ENCODE measurements at regions not wholly inside any gene's neighbourhood (a gene's known extent, or its start where the extent isn't known, plus 50 kb on each side); places are given as distances from the start of the nearest gene placed in this dataset.

DNA sequence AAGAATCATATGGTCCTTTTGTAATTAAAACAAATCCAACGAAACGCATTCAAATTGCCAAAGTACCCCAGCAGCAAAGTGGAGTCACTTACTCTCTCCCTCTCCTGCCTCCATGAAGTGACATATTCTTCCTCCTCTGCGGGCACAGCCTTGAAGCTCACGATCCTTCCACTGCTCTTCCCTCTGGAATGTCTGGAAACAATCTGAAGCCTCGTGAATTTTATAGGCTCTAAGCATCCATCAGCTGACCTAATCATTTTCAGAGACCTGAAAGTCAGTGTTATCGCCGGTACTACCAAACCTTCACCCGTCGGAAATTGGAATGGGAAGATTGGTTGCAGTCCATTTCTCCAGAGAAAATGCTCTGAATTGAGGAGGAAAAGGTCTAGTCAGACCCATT is 134.5 kb upstream of the FOXF1 start:
- Histone ChIP-seq H4K20me1 (ENCODE audit: insufficient read depth, low read length) (no peaks in the 10 kb centered on the region), H3K27me3 (ENCODE audit: insufficient read depth, low read length) (peaks cover 47% of the 10 kb centered on the region), H3K4me2 (ENCODE audit: insufficient read depth, low read length) (no peak overlapping the region), H3K4me1 (ENCODE audit: insufficient read depth, low read length) (peaks cover 7% of the 10 kb centered on the region), H3K79me2 (ENCODE audit: insufficient read depth, low read length) (no peaks in the 10 kb centered on the region), H3K9me3 (ENCODE audit: low read depth, low read length) (peaks cover 3% of the 10 kb centered on the region), H3K4me3 (ENCODE audit: insufficient read depth, low read length) (no peak overlapping the region), H2AFZ (ENCODE audit: low read length) (no peak overlapping the region), H3K36me3 (ENCODE audit: insufficient read depth, low read length) (no peaks in the 10 kb centered on the region), H3K27ac (ENCODE audit: low read depth, low read length) (no peak overlapping the region)
- no peak for DNase-seq (ENCODE audit: insufficient read length, low spot score, missing footprints)
- TF ChIP-seq, protein P1, sequence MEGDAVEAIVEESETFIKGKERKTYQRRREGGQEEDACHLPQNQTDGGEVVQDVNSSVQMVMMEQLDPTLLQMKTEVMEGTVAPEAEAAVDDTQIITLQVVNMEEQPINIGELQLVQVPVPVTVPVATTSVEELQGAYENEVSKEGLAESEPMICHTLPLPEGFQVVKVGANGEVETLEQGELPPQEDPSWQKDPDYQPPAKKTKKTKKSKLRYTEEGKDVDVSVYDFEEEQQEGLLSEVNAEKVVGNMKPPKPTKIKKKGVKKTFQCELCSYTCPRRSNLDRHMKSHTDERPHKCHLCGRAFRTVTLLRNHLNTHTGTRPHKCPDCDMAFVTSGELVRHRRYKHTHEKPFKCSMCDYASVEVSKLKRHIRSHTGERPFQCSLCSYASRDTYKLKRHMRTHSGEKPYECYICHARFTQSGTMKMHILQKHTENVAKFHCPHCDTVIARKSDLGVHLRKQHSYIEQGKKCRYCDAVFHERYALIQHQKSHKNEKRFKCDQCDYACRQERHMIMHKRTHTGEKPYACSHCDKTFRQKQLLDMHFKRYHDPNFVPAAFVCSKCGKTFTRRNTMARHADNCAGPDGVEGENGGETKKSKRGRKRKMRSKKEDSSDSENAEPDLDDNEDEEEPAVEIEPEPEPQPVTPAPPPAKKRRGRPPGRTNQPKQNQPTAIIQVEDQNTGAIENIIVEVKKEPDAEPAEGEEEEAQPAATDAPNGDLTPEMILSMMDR (IDR thresholded peaks at IDR 0.05; ENCODE audit: extremely low read depth, low read depth, low read length): no peak

DNA sequence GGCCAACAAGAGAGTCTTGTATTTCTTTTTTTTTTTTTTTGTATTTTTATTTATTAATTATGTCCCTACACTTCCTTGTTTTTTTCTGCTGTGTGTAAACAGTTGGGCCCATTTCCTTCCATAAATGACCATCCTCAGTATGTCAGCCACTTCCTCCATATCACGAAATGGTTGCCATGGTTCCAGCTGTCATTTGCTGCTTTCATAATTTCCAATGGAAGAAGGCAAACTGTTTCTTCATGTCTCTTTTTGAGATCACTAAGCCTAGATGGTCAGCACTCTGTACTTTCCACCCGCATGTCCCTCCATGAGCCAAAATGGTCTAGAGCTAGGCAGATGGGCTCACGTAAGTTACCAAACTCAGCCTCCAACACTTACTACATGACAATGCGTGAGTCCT is 133.5 kb upstream of the FOXF1 start:
- H3K27me3 ChIP-seq (ENCODE audit: insufficient read depth, low read length): peaks cover 47% of the 10 kb centered on the region
- no peaks in the 10 kb centered on the region for H3K79me2 ChIP-seq (ENCODE audit: insufficient read depth, low read length)
- TF ChIP-seq, protein P1 (IDR thresholded peaks at IDR 0.05; ENCODE audit: extremely low read depth, low read depth, low read length): no peak
- peaks cover 7% of the 10 kb centered on the region for H3K4me1 ChIP-seq (ENCODE audit: insufficient read depth, low read length)
- H3K36me3 ChIP-seq (ENCODE audit: insufficient read depth, low read length): no peaks in the 10 kb centered on the region
- no peak overlapping the region for H3K4me3 ChIP-seq (ENCODE audit: insufficient read depth, low read length)
- H3K4me2 ChIP-seq (ENCODE audit: insufficient read depth, low read length): no peak overlapping the region
- peaks cover 3% of the 10 kb centered on the region for H3K9me3 ChIP-seq (ENCODE audit: low read depth, low read length)
- no peak for DNase-seq (ENCODE audit: insufficient read length, low spot score, missing footprints)
- no peak overlapping the region for H2AFZ ChIP-seq (ENCODE audit: low read length)
- H4K20me1 ChIP-seq (ENCODE audit: insufficient read depth, low read length): no peaks in the 10 kb centered on the region
- no peak overlapping the region for H3K27ac ChIP-seq (ENCODE audit: low read depth, low read length)

DNA sequence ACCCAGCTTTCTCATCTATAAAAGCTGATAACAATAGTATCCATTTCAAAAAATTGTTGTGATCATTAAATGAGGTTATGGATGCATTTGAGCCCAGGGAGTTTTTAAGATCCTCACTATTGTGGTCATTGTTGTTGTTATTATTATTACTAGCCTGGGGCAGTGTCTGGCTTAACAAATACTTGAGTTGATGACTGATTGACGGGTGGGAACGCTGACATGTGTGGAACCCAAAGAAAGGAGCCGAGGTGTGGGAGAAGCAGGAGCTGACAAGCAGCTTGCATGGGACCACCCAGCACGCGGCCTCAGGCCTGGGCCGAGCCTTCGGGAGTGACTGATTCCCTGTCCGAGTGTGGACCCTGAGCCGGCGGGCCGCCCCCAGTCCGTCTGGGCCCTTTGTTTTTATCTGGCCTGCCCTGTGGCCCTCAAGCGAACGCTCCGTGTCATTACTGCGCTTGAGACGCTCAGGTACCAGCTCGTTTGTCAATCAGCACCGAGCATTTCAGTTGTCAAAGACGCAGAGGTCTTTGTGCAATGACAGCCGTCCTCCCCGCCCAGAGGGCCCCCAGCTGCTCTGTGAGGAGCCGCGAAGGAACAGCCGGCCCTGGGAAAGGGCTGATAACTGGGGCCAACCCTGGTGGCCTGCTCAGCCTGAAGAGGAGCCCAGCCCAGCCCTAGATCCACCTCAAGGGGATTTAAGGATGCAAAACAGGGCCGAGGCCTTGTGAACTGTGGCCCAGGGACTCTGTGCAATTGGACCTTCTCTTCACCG is 132.9 kb upstream of the FOXF1 start:
- Histone ChIP-seq H4K20me1 (ENCODE audit: insufficient read depth, low read length) (no peaks in the 10 kb centered on the region), H3K27me3 (ENCODE audit: insufficient read depth, low read length) (peaks cover 50% of the 10 kb centered on the region), H3K9me3 (ENCODE audit: low read depth, low read length) (peaks cover 3% of the 10 kb centered on the region), H3K4me3 (ENCODE audit: insufficient read depth, low read length) (no peak overlapping the region), H3K36me3 (ENCODE audit: insufficient read depth, low read length) (no peaks in the 10 kb centered on the region), H3K27ac (ENCODE audit: low read depth, low read length) (no peak overlapping the region), H3K4me1 (ENCODE audit: insufficient read depth, low read length) (peaks cover 7% of the 10 kb centered on the region), H2AFZ (ENCODE audit: low read length) (no peak overlapping the region), H3K4me2 (ENCODE audit: insufficient read depth, low read length) (no peak overlapping the region), H3K79me2 (ENCODE audit: insufficient read depth, low read length) (no peaks in the 10 kb centered on the region)
- TF ChIP-seq, protein P1 (IDR thresholded peaks at IDR 0.05; ENCODE audit: extremely low read depth, low read depth, low read length): no peak
- no peak for DNase-seq (ENCODE audit: insufficient read length, low spot score, missing footprints)

DNA sequence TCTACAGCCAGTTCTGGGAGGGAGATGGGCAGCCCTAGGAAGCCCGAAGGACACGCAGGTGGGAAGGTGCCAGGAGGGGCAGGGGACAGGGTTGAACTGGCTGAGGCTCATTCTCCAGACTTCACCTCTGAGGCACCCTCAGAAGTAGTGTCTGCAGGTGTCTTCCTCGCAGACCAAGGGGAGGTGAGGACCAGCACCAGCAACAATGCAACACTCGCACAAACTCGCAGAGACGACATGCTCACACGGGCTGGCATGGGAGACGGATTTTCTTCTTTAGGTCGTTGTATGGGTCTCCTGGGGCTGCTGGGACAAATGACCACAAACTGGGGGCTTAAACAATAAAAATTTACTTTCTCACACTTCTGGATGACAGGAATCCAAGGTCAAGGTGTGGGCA is 132.2 kb upstream of the FOXF1 start:
- no peak overlapping the region for H3K4me3 ChIP-seq (ENCODE audit: insufficient read depth, low read length)
- no peaks in the 10 kb centered on the region for H3K36me3 ChIP-seq (ENCODE audit: insufficient read depth, low read length)
- H4K20me1 ChIP-seq (ENCODE audit: insufficient read depth, low read length): no peaks in the 10 kb centered on the region
- DNase-seq (ENCODE audit: insufficient read length, low spot score, missing footprints): peak; percentile 60
- H3K27me3 ChIP-seq (ENCODE audit: insufficient read depth, low read length): peaks cover 50% of the 10 kb centered on the region
- H3K9me3 ChIP-seq (ENCODE audit: low read depth, low read length): peaks cover 3% of the 10 kb centered on the region
- no peaks in the 10 kb centered on the region for H3K79me2 ChIP-seq (ENCODE audit: insufficient read depth, low read length)
- H3K4me2 ChIP-seq (ENCODE audit: insufficient read depth, low read length): no peak overlapping the region
- peaks cover 7% of the 10 kb centered on the region for H3K4me1 ChIP-seq (ENCODE audit: insufficient read depth, low read length)
- TF ChIP-seq, protein P1 (IDR thresholded peaks at IDR 0.05; ENCODE audit: extremely low read depth, low read depth, low read length): no peak
- H3K27ac ChIP-seq (ENCODE audit: low read depth, low read length): no peak overlapping the region
- no peak overlapping the region for H2AFZ ChIP-seq (ENCODE audit: low read length)
